ENCODE measurements at regions not wholly inside any gene's neighbourhood (a gene's known extent, or its start where the extent isn't known, plus 50 kb on each side); places are given as distances from the start of the nearest gene placed in this dataset.
"Not testable (repeated sequence)": the region's sequence is repeated elsewhere in the genome, so short reads cannot be mapped to it uniquely, and the experiment has no call there.

GRCh38 chr1:30008372-30008997 is 714.9 kb downstream of the MATN1 start:
- DNase-seq (ENCODE audit: extremely low read depth in 1 of 2, low read depth in 1 of 2) = no peak

GRCh38 chr1:30005972-30006619 is 717.3 kb downstream of the MATN1 start:
- DNase-seq (ENCODE audit: extremely low read depth in 1 of 2, low read depth in 1 of 2) = no peak

DNA sequence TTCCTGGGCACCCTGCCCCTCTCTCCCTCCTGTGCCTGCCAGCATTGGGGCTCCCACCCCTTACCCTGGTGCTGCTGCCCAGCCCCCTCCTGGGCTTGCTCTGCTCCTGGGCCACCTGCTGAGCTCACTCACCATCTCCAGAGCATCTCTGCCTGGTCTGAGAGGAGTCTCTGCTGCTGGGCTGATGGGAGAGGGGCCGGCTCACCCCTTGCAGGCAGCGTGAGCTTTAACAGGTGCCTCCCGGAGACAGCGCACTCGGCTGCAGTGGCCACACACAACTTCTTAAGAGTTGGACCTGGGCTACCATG is 721.7 kb downstream of the MATN1 start:
- DNase-seq (ENCODE audit: extremely low read depth in 1 of 2, low read depth in 1 of 2) = no peak

DNA sequence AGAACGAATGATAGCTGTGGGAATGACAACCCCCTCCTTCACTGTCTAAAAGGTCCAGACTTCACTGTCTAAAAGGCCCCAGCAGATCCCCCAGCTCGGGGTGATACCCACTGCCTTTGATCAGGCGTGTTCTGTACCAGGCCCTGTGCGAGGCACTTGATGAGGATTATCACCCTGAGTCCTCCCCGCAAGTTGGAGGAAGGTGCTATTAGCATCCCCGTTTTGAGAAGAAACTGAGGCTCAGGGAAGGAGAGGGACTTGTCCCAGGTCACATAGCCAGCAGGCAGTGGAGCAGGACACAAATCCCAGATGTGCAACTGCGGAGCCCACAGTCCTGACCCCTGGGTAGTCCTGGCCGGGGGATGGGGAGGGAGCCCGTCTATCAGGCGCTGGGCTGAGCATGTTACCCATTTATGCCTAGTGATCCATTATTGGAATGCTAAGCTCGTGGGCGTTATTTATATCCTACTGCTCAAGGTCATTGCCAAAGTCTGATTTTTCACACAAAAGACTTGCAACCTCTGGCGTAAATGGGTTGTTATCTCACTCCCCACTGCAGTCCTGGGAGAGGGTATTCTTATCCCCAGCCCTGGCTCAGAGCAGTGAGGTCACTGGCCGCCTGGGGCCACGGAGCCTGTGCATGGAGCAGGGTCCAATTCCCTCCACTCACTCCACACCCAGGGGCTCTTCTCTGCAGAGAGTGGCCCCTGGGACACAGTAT is 722.2 kb downstream of the MATN1 start:
- DNase-seq (ENCODE audit: extremely low read depth in 1 of 2, low read depth in 1 of 2) = no peak

DNA sequence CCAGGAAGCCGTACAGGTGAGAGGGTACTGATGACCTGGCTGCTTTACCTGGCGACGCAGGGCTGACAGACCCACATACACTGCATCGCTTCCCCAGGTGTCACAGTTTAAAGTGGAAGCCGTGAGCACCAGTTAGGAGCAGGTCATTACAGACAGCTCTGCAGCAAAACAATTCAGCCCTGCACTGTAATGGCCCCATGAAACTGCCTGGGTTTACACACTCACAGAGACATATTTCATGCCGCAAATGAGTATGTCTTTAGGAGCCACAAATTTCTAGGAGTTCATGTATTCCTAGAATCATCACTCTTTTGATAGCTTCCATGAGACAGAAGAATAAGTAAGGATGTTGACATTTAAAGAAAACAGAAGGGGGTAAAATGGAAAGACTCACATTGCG is 723.1 kb downstream of the MATN1 start:
- no peak for DNase-seq (ENCODE audit: extremely low read depth in 1 of 2, low read depth in 1 of 2)

GRCh38 chr1:29999595-29999994 is 723.8 kb downstream of the MATN1 start:
- no peak for DNase-seq (ENCODE audit: extremely low read depth in 1 of 2, low read depth in 1 of 2)

DNA sequence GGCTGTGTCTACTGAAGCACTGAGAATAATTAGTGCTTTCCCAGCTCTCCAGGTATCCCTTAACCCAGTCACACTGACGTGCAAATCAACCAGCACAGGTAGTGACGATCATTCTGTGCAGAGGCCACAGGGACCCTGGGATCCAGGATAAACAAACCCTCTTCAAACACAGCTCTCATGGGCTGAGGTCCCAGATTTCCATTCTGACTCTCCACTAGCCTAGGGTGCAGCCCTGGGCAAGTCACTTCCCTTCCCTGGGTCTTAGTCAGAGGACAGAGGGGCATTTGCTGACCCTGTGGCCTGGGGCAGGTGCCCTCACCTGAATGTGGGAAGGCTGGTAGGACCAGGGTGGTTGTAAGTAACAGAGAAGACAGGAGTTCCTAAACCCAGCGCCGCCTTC is 724.7 kb downstream of the MATN1 start:
- DNase-seq (ENCODE audit: extremely low read depth in 1 of 2, low read depth in 1 of 2) = no peak

DNA sequence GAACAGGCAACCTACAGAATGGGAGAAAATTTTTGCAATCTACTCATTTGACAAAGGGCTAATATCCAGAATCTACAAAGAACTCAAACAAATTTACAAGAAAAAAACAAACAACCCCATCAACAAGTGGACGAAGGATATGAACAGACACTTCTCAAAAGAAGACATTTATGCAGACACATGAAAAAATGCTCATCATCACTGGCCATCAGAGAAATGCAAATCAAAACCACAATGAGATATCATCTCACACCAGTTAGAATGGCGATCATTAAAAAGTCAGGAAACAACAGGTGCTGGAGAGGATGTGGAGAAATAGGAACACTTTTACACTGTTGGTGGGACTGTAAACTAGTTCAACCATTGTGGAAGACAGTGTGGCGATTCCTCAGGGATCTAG is 725.6 kb downstream of the MATN1 start:
- DNase-seq (ENCODE audit: extremely low read depth in 1 of 2, low read depth in 1 of 2) = not testable (repeated sequence)

- DNase-seq (ENCODE audit: extremely low read depth in 1 of 2, low read depth in 1 of 2) = no peak
These were observed 729.4 kb downstream of the MATN1 start for GRCh38 chr1:29993950-29994349.

DNA sequence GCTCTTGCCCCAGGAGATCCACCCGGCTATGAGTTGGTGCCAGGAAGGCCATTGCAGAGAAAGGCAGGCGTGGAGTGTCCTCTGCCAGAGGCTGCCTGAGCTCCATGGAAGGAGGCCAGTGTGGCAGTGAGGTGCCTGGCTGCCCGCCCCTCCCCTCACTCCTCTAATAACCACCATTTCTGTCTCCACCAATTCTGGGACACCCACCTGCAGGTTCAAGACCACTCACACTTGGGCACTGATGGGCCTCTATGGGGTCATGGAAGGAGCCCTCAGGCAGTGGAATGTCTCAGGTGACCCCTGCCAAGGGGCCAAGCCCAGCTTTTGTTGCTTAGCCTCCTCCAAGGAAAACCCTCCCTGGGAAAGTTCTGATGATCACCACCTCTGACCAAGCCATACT is 731.6 kb downstream of the MATN1 start:
- DNase-seq (ENCODE audit: extremely low read depth in 1 of 2, low read depth in 1 of 2) = no peak

DNA sequence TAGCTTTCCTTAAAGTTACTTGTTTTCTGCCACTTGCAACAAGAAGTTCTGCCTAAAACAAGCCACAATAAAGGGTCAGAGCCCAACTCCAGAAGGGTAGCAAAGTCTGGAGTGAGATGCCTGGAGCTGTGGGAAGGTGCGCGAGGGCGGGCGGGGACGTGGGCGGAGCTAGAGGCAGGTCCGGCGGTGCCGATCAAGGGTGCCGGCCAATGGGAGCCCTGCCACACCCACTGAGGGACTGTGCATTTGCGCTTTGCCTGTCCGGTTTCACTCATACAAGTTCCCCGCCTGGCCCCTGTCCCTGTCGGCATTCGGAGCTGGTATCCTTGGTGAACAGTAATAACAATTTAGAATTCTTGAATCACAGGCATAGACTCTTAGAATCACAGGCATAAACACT is 732.4 kb downstream of the MATN1 start:
- DNase-seq (ENCODE audit: extremely low read depth in 1 of 2, low read depth in 1 of 2) = no peak

GRCh38 chr1:29990304-29990703 is 733.1 kb downstream of the MATN1 start:
- no peak for DNase-seq (ENCODE audit: extremely low read depth in 1 of 2, low read depth in 1 of 2)

- DNase-seq (ENCODE audit: extremely low read depth in 1 of 2, low read depth in 1 of 2) = no peak
These were observed 736.4 kb downstream of the MATN1 start for GRCh38 chr1:29986986-29987385.

GRCh38 chr1:29985606-29985945 is 737.8 kb downstream of the MATN1 start:
- DNase-seq (ENCODE audit: extremely low read depth in 1 of 2, low read depth in 1 of 2) = no peak

DNA sequence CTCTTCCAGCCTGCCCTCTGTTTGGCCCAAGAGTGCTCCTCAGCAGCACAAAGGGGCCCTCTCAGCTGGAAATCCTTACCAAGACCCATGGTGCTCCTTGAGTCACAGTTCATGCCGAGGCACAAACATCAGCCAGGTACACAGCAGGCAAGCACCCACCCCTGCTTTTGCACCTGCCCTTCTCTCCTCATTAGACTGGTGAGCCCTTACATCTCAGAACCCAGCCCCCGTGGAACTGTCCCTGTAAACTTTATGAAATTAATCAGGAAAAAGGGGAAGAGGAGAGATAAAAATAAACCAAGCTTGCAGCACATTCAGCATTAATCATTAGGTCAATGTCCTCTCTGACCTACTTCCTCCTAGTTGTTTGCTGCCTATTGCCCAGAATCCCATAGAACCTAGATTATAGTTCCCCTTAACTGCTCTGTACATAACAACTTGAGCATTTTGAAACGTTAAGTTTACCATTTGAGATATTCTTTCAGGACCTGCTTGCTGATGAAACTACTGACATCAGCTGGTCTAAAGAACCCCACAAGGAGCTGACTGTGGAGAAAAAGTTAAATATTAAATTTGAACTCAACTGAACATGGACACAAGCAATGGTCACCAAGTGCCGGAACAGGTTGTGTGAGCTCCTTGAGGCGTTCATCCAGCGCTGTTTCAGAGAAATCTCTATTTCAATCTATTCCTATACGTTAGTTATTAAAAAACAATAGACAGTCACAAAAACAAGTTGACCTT is 738.4 kb downstream of the MATN1 start:
- no peak for DNase-seq (ENCODE audit: extremely low read depth in 1 of 2, low read depth in 1 of 2)

GRCh38 chr1:29984166-29984861 is 739.1 kb downstream of the MATN1 start:
- no peak for DNase-seq (ENCODE audit: extremely low read depth in 1 of 2, low read depth in 1 of 2)

- no peak for DNase-seq (ENCODE audit: extremely low read depth in 1 of 2, low read depth in 1 of 2)
These were observed 740.1 kb downstream of the MATN1 start for GRCh38 chr1:29983321-29983720.

DNA sequence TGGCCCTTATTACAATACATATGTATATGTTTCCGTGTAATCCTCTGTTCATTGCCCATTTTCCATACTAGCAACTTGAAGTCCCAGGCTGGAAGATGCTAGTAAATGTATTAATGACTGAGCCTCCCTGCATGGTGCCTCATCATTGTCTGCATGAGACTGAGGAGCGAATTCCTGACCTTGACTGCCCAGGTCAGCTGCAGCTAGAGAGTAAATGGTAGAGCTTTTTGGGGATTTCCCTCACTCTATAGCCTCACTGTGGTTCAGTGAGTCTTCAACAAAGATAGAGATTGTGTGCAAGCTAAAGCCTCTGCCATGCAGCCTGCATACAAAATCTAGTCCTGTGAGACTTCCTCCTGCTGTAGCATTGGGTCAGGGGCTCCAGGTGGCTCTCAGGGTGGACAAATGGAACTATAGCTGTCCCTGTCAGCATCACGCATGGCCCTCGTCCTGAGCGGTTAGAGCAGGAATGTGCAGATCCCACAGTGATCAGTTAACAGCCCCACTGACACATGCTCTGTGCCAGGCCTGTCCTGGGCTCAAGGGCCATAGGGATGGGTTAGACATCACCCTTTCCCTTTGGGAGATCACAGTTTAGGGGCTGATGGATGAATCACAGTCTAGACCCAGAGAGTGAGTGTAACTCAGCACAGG is 741.7 kb downstream of the MATN1 start:
- DNase-seq (ENCODE audit: extremely low read depth in 1 of 2, low read depth in 1 of 2) = no peak

DNA sequence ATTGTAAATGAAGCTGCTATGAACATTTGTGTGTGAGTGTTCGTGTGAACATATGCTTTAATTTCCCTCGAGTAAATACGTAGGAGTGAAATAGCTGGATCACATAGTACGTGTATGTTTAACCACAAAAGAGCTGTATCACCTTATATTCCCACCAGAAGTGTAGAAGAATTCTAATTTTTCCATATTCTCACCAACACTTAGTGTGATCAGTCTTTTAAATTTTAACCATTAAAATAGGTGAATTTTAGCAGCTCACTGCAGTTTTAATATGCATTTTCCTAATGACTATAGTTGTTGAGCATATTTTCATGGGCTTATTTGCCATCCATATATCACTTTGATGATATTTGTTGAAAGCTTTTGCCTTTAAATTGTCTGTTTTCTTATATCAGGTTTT is 741.2 kb downstream of the PTPRU start:
- DNase-seq (ENCODE audit: extremely low read depth in 1 of 2, low read depth in 1 of 2) = no peak

GRCh38 chr1:29975036-29975694 is 738.8 kb downstream of the PTPRU start:
- DNase-seq (ENCODE audit: extremely low read depth in 1 of 2, low read depth in 1 of 2) = no peak
